Lower leg skin (tissue), 3 donors: ENCODE measurements at regions not wholly inside any gene's neighbourhood (a gene's known extent, or its start where the extent isn't known, plus 50 kb on each side); places are given as distances from the start of the nearest gene placed in this dataset.

Source experiments
- CTCF ChIP-seq, 3 donors: fragments of 450-650 bp; IDR thresholded peaks; one replicate each; pipeline ENCODE4 v1.5.1; 2016; ENCODE audit warnings: antibody characterized with exemption in 3 of 3, mild to moderate bottlenecking in 3 of 3, moderate library complexity in 2 of 3
- POLR2A ChIP-seq, 2 donors: fragments of 450-650 bp; IDR thresholded peaks; one replicate each; pipeline ENCODE4 v1.6.1; 2016 to 2017; ENCODE audit warnings: antibody characterized with exemption in 2 of 2, mild to moderate bottlenecking in 1 of 2, moderate library complexity in 1 of 2

GRCh38 chr3:150285601-150286000 is 122.5 kb upstream of the TSC22D2 start:
- no peak for TF ChIP-seq CTCF (IDR thresholded peaks at IDR 0.05)
- TF ChIP-seq POLR2A (IDR thresholded peaks at IDR 0.05) = no peak
